ENCODE measurements at regions not wholly inside any gene's neighbourhood (a gene's known extent, or its start where the extent isn't known, plus 50 kb on each side); places are given as distances from the start of the nearest gene placed in this dataset.

DNA sequence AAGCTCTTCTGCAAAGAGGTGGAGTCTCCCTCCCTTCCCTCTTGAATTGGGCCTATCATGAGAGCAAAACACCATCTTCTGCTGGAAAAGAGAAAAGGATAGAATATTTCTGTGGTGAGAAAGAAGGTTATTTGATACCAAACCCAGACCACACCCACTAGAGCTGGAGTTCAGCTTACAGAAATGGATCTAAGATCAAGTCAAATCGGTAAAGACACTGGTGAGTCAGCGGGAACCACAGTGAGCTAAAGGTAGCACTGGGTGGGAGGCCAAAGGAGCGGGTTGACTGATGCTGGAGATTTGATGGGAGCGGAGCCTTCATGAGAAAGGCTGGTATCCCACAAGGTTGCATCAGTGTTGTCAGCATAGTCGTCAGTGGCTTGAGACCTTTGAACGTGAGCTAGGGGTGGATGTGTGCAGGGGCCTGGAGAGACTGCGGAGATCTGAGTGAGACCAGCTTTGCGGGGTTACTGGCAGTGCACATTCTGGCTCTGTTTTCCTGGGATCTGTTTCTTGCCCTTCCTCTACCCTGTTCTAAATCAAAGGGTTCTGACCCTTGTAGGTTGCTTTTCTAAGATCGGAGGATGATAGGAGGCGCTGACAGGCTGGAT, 106.4 kb upstream of the SCOC start:
- TF ChIP-seq, protein P1, sequence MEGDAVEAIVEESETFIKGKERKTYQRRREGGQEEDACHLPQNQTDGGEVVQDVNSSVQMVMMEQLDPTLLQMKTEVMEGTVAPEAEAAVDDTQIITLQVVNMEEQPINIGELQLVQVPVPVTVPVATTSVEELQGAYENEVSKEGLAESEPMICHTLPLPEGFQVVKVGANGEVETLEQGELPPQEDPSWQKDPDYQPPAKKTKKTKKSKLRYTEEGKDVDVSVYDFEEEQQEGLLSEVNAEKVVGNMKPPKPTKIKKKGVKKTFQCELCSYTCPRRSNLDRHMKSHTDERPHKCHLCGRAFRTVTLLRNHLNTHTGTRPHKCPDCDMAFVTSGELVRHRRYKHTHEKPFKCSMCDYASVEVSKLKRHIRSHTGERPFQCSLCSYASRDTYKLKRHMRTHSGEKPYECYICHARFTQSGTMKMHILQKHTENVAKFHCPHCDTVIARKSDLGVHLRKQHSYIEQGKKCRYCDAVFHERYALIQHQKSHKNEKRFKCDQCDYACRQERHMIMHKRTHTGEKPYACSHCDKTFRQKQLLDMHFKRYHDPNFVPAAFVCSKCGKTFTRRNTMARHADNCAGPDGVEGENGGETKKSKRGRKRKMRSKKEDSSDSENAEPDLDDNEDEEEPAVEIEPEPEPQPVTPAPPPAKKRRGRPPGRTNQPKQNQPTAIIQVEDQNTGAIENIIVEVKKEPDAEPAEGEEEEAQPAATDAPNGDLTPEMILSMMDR (IDR thresholded peaks at IDR 0.05) = no peak
- TF ChIP-seq, protein P2, sequence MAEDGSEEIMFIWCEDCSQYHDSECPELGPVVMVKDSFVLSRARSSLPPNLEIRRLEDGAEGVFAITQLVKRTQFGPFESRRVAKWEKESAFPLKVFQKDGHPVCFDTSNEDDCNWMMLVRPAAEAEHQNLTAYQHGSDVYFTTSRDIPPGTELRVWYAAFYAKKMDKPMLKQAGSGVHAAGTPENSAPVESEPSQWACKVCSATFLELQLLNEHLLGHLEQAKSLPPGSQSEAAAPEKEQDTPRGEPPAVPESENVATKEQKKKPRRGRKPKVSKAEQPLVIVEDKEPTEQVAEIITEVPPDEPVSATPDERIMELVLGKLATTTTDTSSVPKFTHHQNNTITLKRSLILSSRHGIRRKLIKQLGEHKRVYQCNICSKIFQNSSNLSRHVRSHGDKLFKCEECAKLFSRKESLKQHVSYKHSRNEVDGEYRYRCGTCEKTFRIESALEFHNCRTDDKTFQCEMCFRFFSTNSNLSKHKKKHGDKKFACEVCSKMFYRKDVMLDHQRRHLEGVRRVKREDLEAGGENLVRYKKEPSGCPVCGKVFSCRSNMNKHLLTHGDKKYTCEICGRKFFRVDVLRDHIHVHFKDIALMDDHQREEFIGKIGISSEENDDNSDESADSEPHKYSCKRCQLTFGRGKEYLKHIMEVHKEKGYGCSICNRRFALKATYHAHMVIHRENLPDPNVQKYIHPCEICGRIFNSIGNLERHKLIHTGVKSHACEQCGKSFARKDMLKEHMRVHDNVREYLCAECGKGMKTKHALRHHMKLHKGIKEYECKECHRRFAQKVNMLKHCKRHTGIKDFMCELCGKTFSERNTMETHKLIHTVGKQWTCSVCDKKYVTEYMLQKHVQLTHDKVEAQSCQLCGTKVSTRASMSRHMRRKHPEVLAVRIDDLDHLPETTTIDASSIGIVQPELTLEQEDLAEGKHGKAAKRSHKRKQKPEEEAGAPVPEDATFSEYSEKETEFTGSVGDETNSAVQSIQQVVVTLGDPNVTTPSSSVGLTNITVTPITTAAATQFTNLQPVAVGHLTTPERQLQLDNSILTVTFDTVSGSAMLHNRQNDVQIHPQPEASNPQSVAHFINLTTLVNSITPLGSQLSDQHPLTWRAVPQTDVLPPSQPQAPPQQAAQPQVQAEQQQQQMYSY (CRISPR knock-in tag; IDR thresholded peaks at IDR 0.05) = no peak

Data from WTC11 (cell line).